K562 (cell line): ENCODE measurements at regions not wholly inside any gene's neighbourhood (a gene's known extent, or its start where the extent isn't known, plus 50 kb on each side); places are given as distances from the start of the nearest gene placed in this dataset.

Experiments used
- ATAC-seq: fragments of 200-7000 bp; cut with Tn5 transposase; 3 replicates; pipeline ENCODE4 v1.9.1; 2020; ENCODE audit warnings: moderate library complexity
- BruUV-seq: library from RNA; stranded (reverse); fragments of 400-500 nt; replicated peaks from 2 replicates; lab custom pipeline; 2021; lab: Mats Ljungman, UMichigan
- CTCF ChIA-PET: fragments of 300-600 bp; formaldehyde crosslinking; extraction: SDS; loops from one replicate; lab custom pipeline; 2021; ENCODE audit warnings: low intra/inter-chr PET ratio; lab: Yijun Ruan, JAX
- POLR2A ChIA-PET: fragments of 300-600, 350-650 bp; sonication (Branson Sonifier 250); formaldehyde crosslinking; extraction: SDS; loops from one replicate; lab custom pipeline; 2021; ENCODE audit warnings: antibody characterized with exemption, inconsistent platforms; lab: Yijun Ruan, JAX
- DNase-seq, 4 experiments: peaks; one replicate each; pipeline versions ENCODE4 v3.0.0 to v3.0.0-alpha.2; 2011 to 2018; ENCODE audit warnings: low spot score in 3 of 4, mixed read lengths in 3 of 4; ENCODE audit errors: extremely low read depth in 1 of 4
- FAIRE-seq: peaks from 2 replicates; lab custom pipeline; 2011; peaks lifted over from hg19 to GRCh38; lab: Jason Lieb, UNC
- H2AFZ ChIP-seq: 2 replicates; pipeline ENCODE4 v1.6.0; 2011; ENCODE audit warnings: low read depth, low read length, control low read depth, inconsistent platforms
- H3K27ac ChIP-seq: fragments of 200-600 bp; 3 replicates; pipeline ENCODE4 v1.8.0; 2011; ENCODE audit warnings: low read depth, mild to moderate bottlenecking, control low read depth, inconsistent platforms, low read length, moderate library complexity, mixed read lengths; ENCODE audit errors: extremely low read depth
- H3K27me3 ChIP-seq, 2 experiments: fragments of 300-600 bp in 1 of 2; 2 replicates in 1 of 2; 3 replicates in 1 of 2; pipeline versions ENCODE4 v1.6.0 to v1.8.0; 2011; ENCODE audit warnings: inconsistent platforms in 2 of 2, low read length in 2 of 2, mild to moderate bottlenecking in 1 of 2, mixed read lengths in 1 of 2, moderate library complexity in 1 of 2; ENCODE audit not compliant: control insufficient read depth in 2 of 2, insufficient read depth in 2 of 2
- H3K36me3 ChIP-seq: fragments of 300-600 bp; 3 replicates; pipeline ENCODE4 v1.8.0; 2011; ENCODE audit warnings: mild to moderate bottlenecking, low read length, inconsistent platforms; ENCODE audit not compliant: control insufficient read depth, insufficient read depth
- H3K4me1 ChIP-seq, 2 experiments: fragments of 200-600 bp in 1 of 2; replicated peaks in 1 of 2; 2 replicates in 1 of 2; 3 replicates in 1 of 2; pipeline versions ENCODE4 v1.5.1 to v1.8.0; 2011; ENCODE audit warnings: inconsistent platforms in 2 of 2, low read length in 2 of 2, mild to moderate bottlenecking in 1 of 2, mixed read lengths in 1 of 2, moderate library complexity in 1 of 2; ENCODE audit not compliant: control insufficient read depth in 2 of 2, insufficient read depth in 2 of 2
- H3K4me2 ChIP-seq: 2 replicates; pipeline ENCODE4 v1.6.1; 2011; ENCODE audit warnings: low read length, control low read depth, inconsistent platforms, mixed read lengths; ENCODE audit not compliant: insufficient read depth
- H3K4me3 ChIP-seq: fragments of 200-600 bp; sonication (generic), shearing (Covaris generic); 2 replicates; pipeline ENCODE4 v1.5.1; 2016; ENCODE audit warnings: control low read depth, inconsistent platforms
- H3K79me2 ChIP-seq: fragments of 200-600 bp; 3 replicates; pipeline ENCODE4 v1.8.0; 2011; ENCODE audit warnings: low read length, inconsistent platforms; ENCODE audit not compliant: control insufficient read depth, insufficient read depth
- H3K9ac ChIP-seq, 2 experiments: 2 replicates each; pipeline versions ENCODE4 v1.6.0 to v1.6.1; 2011; ENCODE audit warnings: low read depth in 2 of 2, low read length in 2 of 2, control low read depth in 1 of 2, inconsistent platforms in 1 of 2, mild to moderate bottlenecking in 1 of 2, mixed read lengths in 1 of 2; ENCODE audit not compliant: insufficient read depth in 1 of 2
- H3K9me1 ChIP-seq: one replicate; pipeline ENCODE4 v1.6.0; 2011; ENCODE audit warnings: inconsistent platforms, mild to moderate bottlenecking, low read length, moderate library complexity; ENCODE audit not compliant: control insufficient read depth, insufficient read depth
- H3K9me3 ChIP-seq: replicated peaks from 2 replicates; pipeline ENCODE4 v1.5.1; 2011; ENCODE audit warnings: low read depth, low read length, inconsistent platforms; ENCODE audit not compliant: control insufficient read depth, insufficient read depth
- H4K20me1 ChIP-seq: replicated peaks from 2 replicates; pipeline ENCODE4 v1.6.1; 2011; ENCODE audit warnings: low read length, inconsistent platforms, mixed read lengths; ENCODE audit not compliant: control insufficient read depth, insufficient read depth
- COPS2 ChIP-seq: fragments of 450-650 bp; conservative IDR thresholded peaks from 2 replicates; pipeline ENCODE4 v1.6.1; 2016; ENCODE audit warnings: mild to moderate bottlenecking, moderate library complexity
- GABPB1 ChIP-seq: sonication (generic); formaldehyde crosslinking; IDR thresholded peaks from 2 replicates; pipeline ENCODE4 v1.8.0; 2022; ENCODE audit warnings: mild to moderate bottlenecking, missing genetic modification reagents
- GTF2E2 ChIP-seq: fragments of 200-800 bp; sonication (Bioruptor generic); IDR thresholded peaks from 2 replicates; pipeline ENCODE4 v1.6.1; 2016; ENCODE audit warnings: missing genetic modification characterization, missing compliant biosample characterization
- RFX7 ChIP-seq: fragments of 250-450 bp; sonication (Bioruptor Pico); IDR thresholded peaks from 2 replicates; pipeline ENCODE4 v1.5.1; 2021; ENCODE audit warnings: mild to moderate bottlenecking
- WGBS: fragments of 100-300 bp; shearing (Covaris generic); methylation state at CpG from one replicate; pipeline ENCODE4 v1.1.6; 2016; ENCODE audit warnings: low coverage, mixed read lengths; ENCODE audit not compliant: insufficient coverage; ENCODE audit errors: missing lambda C conversion rate; 5-methylcytosine and 5-hydroxymethylcytosine counted together
- in situ Hi-C: fragments of 300-500 bp; cut with MboI; formaldehyde crosslinking; loops from 4 replicates; pipeline ENCODE4 v1.15.0; 2018; ENCODE audit warnings: inconsistent platforms, mixed read lengths
- intact Hi-C: fragments of 100-400 bp; cut with micrococcal nuclease; formaldehyde crosslinking; loops from 2 replicates; pipeline ENCODE4 v1.14.2; 2022
- TF ChIP-seq, protein P1 (sequence below): fragments of 200-400 bp; formaldehyde crosslinking; IDR thresholded peaks from 2 replicates; pipeline ENCODE4 v1.6.1; 2017; ENCODE audit warnings: mild to moderate bottlenecking, low read depth, low read length, moderate library complexity

DNA sequence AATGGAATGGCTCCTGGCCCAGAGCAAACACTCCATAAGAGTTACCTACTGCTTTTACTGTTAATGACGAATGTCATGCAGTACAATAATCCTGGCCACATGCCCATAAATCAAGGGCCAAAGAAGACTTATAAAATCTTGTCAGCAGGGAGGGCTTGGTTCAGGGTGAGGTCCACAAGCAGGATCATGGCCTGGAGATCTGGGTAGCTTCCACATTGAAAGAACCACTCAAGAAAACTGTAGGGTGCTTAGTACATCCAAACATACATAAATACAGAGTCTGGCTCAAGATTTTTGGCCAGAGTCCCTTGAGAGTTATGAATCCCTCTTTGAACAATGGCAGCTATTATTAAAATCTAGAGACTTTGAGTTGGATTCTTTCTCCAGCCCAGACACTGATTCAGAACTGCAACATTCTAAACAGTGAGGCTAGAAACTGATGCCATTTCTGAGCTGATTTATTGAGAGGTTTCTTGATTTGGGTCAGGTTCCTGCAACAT is 188.7 kb downstream of the CDC5L start:
- no peak overlapping the region for H3K9ac ChIP-seq
- H3K9me1 ChIP-seq: no peaks in the 10 kb centered on the region
- ATAC-seq (no peak), FAIRE-seq (no peak), DNase-seq (no peak)
- 0% methylated on average over 1 of the region's 1 CpG for WGBS
- H3K36me3 ChIP-seq: no peaks in the 10 kb centered on the region
- POLR2A ChIA-PET: no interaction called here
- CTCF ChIA-PET: no interaction called here
- H4K20me1 ChIP-seq: no peaks in the 10 kb centered on the region
- H3K27me3 ChIP-seq: peaks cover 0 to 2% of the 10 kb centered on the region in 2 experiments; a peak in 1 of 5 replicates
- in situ Hi-C loops: no loop called here
- H3K4me3 ChIP-seq: no peak overlapping the region
- TF ChIP-seq GABPB1 (no peak), GTF2E2 (tag) (no peak), COPS2 (no peak), RFX7 (CRISPR knock-in tag) (no peak)
- TF ChIP-seq, protein P1, sequence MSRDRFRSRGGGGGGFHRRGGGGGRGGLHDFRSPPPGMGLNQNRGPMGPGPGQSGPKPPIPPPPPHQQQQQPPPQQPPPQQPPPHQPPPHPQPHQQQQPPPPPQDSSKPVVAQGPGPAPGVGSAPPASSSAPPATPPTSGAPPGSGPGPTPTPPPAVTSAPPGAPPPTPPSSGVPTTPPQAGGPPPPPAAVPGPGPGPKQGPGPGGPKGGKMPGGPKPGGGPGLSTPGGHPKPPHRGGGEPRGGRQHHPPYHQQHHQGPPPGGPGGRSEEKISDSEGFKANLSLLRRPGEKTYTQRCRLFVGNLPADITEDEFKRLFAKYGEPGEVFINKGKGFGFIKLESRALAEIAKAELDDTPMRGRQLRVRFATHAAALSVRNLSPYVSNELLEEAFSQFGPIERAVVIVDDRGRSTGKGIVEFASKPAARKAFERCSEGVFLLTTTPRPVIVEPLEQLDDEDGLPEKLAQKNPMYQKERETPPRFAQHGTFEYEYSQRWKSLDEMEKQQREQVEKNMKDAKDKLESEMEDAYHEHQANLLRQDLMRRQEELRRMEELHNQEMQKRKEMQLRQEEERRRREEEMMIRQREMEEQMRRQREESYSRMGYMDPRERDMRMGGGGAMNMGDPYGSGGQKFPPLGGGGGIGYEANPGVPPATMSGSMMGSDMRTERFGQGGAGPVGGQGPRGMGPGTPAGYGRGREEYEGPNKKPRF: no peak
- no peak overlapping the region for H3K4me2 ChIP-seq
- H2AFZ ChIP-seq: no peak overlapping the region
- no peaks in the 10 kb centered on the region for H3K79me2 ChIP-seq
- H3K4me1 ChIP-seq: no peaks in the 10 kb centered on the region
- H3K9me3 ChIP-seq: no peaks in the 10 kb centered on the region
- intact Hi-C loops: no loop called here
- no TSS peak for BruUV-seq
- H3K27ac ChIP-seq: no peak overlapping the region
